ENCODE measurements at regions not wholly inside any gene's neighbourhood (a gene's known extent, or its start where the extent isn't known, plus 50 kb on each side); places are given as distances from the start of the nearest gene placed in this dataset.

DNA sequence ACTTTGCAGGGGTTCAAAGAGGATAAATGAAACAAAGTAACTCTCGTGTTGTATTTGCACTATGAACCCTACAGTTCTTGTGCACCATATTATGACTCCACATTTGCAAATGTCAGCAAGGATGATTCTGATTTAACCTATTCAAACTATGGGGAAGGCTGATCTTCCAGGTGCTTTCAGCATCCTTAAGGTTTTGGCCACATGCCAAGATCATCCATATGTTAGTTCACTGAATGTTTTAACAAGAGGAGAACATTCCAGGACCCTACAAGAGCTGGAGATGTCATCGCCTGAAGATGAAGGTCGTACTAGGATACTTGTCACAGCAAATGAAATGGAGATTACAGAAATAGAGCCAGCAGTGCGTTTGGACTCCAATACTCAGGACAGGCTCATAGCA is 114.2 kb downstream of the DHRS2 start:
- Histone ChIP-seq H3K4me3 (ENCODE audit: insufficient read depth, low read depth, low read length) (no peak overlapping the region), H3K27ac (ENCODE audit: insufficient read depth, low read length) (no peak overlapping the region), H2BK20ac (ENCODE audit: low read depth, low read length) (no peak overlapping the region), H3K4me2 (ENCODE audit: low read depth, low read length) (no peak overlapping the region), H3K9ac (ENCODE audit: low read depth, low read length) (no peak overlapping the region), H2BK15ac (ENCODE audit: low read depth, low read length) (no peak overlapping the region), H2BK5ac (ENCODE audit: low read depth, low read length, poor library complexity, severe bottlenecking) (no peak overlapping the region), H3K4ac (ENCODE audit: low read depth, low read length) (no peak overlapping the region), H3K14ac (replicated peaks; ENCODE audit: low read depth, low read length) (no peak overlapping the region), H2AFZ (replicated peaks; ENCODE audit: low read length, poor library complexity) (no peak overlapping the region), H3K23ac (ENCODE audit: low read depth, low read length) (no peak overlapping the region), H3K4me1 (ENCODE audit: control insufficient read depth, insufficient read depth, low read length) (no peaks in the 10 kb centered on the region), H3K79me1 (ENCODE audit: low read depth in 1 of 2, low read length in 2 of 2) (no peaks in the 10 kb centered on the region), H3K27me3 (ENCODE audit: control insufficient read depth, insufficient read depth, low read length) (no peaks in the 10 kb centered on the region), H2BK120ac (ENCODE audit: low read depth, low read length) (no peak overlapping the region), H3K9me1 (ENCODE audit: insufficient read depth, low read length) (no peaks in the 10 kb centered on the region), H4K91ac (ENCODE audit: insufficient read depth, low read depth, low read length) (no peak overlapping the region), H3K36me3 (ENCODE audit: control insufficient read depth, insufficient read depth, low read length) (no peaks in the 10 kb centered on the region), H4K8ac (ENCODE audit: low read depth in 2 of 2, low read length in 2 of 2) (no peak overlapping the region), H4K5ac (ENCODE audit: low read depth, low read length) (no peak overlapping the region), H3K9me3 (ENCODE audit: control insufficient read depth, insufficient read depth, low read length) (no peaks in the 10 kb centered on the region), H4K20me1 (ENCODE audit: insufficient read depth, low read length) (no peaks in the 10 kb centered on the region), H3K56ac (ENCODE audit: extremely low read depth, insufficient read depth, low read length) (no peak overlapping the region), H2AK9ac (replicated peaks; ENCODE audit: low read depth, low read length, poor library complexity) (no peak overlapping the region), H3K18ac (ENCODE audit: low read depth, low read length) (no peak overlapping the region), H2AK5ac (ENCODE audit: low read depth, low read length) (no peak overlapping the region)
- DNase-seq, result no peak
- BruUV-seq (replicated peaks), result no TSS peak
- 63% methylated on average over 1 of the region's 4 CpGs; no CpG with 5 or more reads in 1 of the 2 experiments for WGBS, 2 experiments (ENCODE audit: extremely low coverage in 2 of 2, insufficient read length in 1 of 2)
- dilution Hi-C loops (cut with HindIII; ENCODE audit: low sequenced_read_pairs, unreplicated experiment) (no loop called here), in situ Hi-C loops (cut with MboI; ENCODE audit: low sequenced_read_pairs) (no loop called here), intact Hi-C loops (cut with micrococcal nuclease) (no loop called here)
- TF ChIP-seq SMC3 (IDR thresholded peaks at IDR 0.05; ENCODE audit: low read depth, low read length) (no peak), RCOR1 (IDR thresholded peaks at IDR 0.05; ENCODE audit: insufficient replicate concordance, low read length) (no peak), CEBPB (IDR thresholded peaks at IDR 0.05; ENCODE audit: low read depth, low read length) (no peak), POLR2A (IDR thresholded peaks at IDR 0.05; ENCODE audit: low read depth, low read length) (no peak), MXI1 (IDR thresholded peaks at IDR 0.05; ENCODE audit: borderline replicate concordance, low read depth, low read length) (no peak), CHD1 (IDR thresholded peaks at IDR 0.05; ENCODE audit: low read depth, low read length) (no peak), RAD21 (IDR thresholded peaks at IDR 0.05; ENCODE audit: low read length) (no peak)
- TF ChIP-seq, protein P1, sequence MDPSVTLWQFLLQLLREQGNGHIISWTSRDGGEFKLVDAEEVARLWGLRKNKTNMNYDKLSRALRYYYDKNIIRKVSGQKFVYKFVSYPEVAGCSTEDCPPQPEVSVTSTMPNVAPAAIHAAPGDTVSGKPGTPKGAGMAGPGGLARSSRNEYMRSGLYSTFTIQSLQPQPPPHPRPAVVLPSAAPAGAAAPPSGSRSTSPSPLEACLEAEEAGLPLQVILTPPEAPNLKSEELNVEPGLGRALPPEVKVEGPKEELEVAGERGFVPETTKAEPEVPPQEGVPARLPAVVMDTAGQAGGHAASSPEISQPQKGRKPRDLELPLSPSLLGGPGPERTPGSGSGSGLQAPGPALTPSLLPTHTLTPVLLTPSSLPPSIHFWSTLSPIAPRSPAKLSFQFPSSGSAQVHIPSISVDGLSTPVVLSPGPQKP (IDR thresholded peaks at IDR 0.05; ENCODE audit: borderline replicate concordance, low read depth, low read length), result no peak
- ChIA-PET CTCF (no interaction called here), POLR2A (ENCODE audit: unreplicated experiment) (no interaction called here)
- no peak for ATAC-seq (ENCODE audit: low read depth)

Data from IMR-90 (cell line).